Liver (tissue), 7 donors: ENCODE measurements at regions not wholly inside any gene's neighbourhood (a gene's known extent, or its start where the extent isn't known, plus 50 kb on each side); places are given as distances from the start of the nearest gene placed in this dataset.

Source experiments
- DNase-seq: peaks from one replicate; pipeline ENCODE4 v3.0.0-alpha.2; 2017; ENCODE audit warnings: low spot score
- H3K27ac ChIP-seq, 2 donors: one replicate each; pipeline ENCODE4 v1.7.0; 2013; ENCODE audit warnings: inconsistent platforms in 2 of 2, low read length in 2 of 2, control low read depth in 1 of 2, low read depth in 1 of 2, mild to moderate bottlenecking in 1 of 2
- H3K27me3 ChIP-seq, 4 donors: one replicate each; pipeline versions ENCODE4 v1.6.1 to v1.7.0; 2013; ENCODE audit warnings: low read length in 3 of 4, inconsistent platforms in 1 of 4, mild to moderate bottlenecking in 1 of 4, moderate library complexity in 1 of 4; ENCODE audit not compliant: control insufficient read depth in 4 of 4, insufficient read depth in 4 of 4
- H3K36me3 ChIP-seq, 4 donors: one replicate each; pipeline versions ENCODE4 v1.6.1 to v1.7.0; 2013; ENCODE audit warnings: low read length in 3 of 4, mild to moderate bottlenecking in 3 of 4, low read depth in 1 of 4, moderate library complexity in 1 of 4; ENCODE audit not compliant: control insufficient read depth in 4 of 4, insufficient read depth in 3 of 4
- H3K4me1 ChIP-seq, 4 donors: one replicate each; pipeline versions ENCODE4 v1.6.1 to v1.7.0; 2013; ENCODE audit warnings: low read length in 3 of 4, mild to moderate bottlenecking in 3 of 4, moderate library complexity in 1 of 4; ENCODE audit not compliant: control insufficient read depth in 4 of 4, insufficient read depth in 4 of 4
- H3K4me3 ChIP-seq, 3 donors: one replicate each; pipeline versions ENCODE4 v1.6.1 to v1.7.0; 2013; ENCODE audit warnings: low read length in 3 of 3, control low read depth in 1 of 3, low read depth in 1 of 3, mild to moderate bottlenecking in 1 of 3
- H3K9ac ChIP-seq, 2 donors: one replicate each; pipeline ENCODE4 v1.7.0; 2013; ENCODE audit warnings: low read length in 2 of 2, mild to moderate bottlenecking in 2 of 2, moderate library complexity in 2 of 2, control low read depth in 1 of 2, low read depth in 1 of 2
- H3K9me3 ChIP-seq, 4 donors: one replicate each; pipeline versions ENCODE4 v1.6.1 to v1.7.0; 2013; ENCODE audit warnings: low read length in 3 of 4; ENCODE audit not compliant: control insufficient read depth in 4 of 4
- FOXA1 ChIP-seq: IDR thresholded peaks from 2 replicates; pipeline ENCODE4 v1.6.1; 2016; ENCODE audit warnings: antibody characterized with exemption
- FOXA2 ChIP-seq: IDR thresholded peaks from 2 replicates; pipeline ENCODE4 v1.6.1; 2016; ENCODE audit warnings: antibody characterized with exemption
- HNF4G ChIP-seq: IDR thresholded peaks from 2 replicates; pipeline ENCODE4 v1.6.1; 2016; ENCODE audit warnings: antibody characterized with exemption
- JUND ChIP-seq, 2 donors: IDR thresholded peaks; 2 replicates each; pipeline ENCODE4 v1.6.1; 2016; ENCODE audit warnings: antibody characterized with exemption in 2 of 2
- MAX ChIP-seq: IDR thresholded peaks from 2 replicates; pipeline ENCODE4 v1.6.1; 2016; ENCODE audit warnings: antibody characterized with exemption
- NR2F2 ChIP-seq: IDR thresholded peaks from 2 replicates; pipeline ENCODE4 v1.6.1; 2016; ENCODE audit warnings: antibody characterized with exemption
- RXRA ChIP-seq, 2 donors: IDR thresholded peaks; 2 replicates each; pipeline ENCODE4 v1.6.1; 2017 to 2018; ENCODE audit warnings: antibody characterized with exemption in 2 of 2, mild to moderate bottlenecking in 1 of 2
- TAF1 ChIP-seq: conservative IDR thresholded peaks from 2 replicates; pipeline ENCODE4 v1.6.1; 2016; ENCODE audit warnings: antibody characterized with exemption, mild to moderate bottlenecking
- WGBS: extraction: QIAGEN DNeasy Blood & Tissue Kit; methylation state at CpG from one replicate; pipeline ENCODE4 v1.1.7; 2013; 5-methylcytosine and 5-hydroxymethylcytosine counted together
- TF ChIP-seq, protein P1 (sequence below): IDR thresholded peaks from 2 replicates; pipeline ENCODE4 v1.6.1; 2016; ENCODE audit warnings: antibody characterized with exemption
- TF ChIP-seq, protein P2 (sequence below): IDR thresholded peaks from 2 replicates; pipeline ENCODE4 v1.6.1; 2016; ENCODE audit warnings: antibody characterized with exemption, mild to moderate bottlenecking
- TF ChIP-seq, protein P3 (sequence below): IDR thresholded peaks from 2 replicates; pipeline ENCODE4 v1.6.1; 2016; ENCODE audit warnings: antibody characterized with exemption
- donor health status: healthy.
- donor health status: healthy.
- donor health status: healthy.
- donor health status: healthy.

DNA sequence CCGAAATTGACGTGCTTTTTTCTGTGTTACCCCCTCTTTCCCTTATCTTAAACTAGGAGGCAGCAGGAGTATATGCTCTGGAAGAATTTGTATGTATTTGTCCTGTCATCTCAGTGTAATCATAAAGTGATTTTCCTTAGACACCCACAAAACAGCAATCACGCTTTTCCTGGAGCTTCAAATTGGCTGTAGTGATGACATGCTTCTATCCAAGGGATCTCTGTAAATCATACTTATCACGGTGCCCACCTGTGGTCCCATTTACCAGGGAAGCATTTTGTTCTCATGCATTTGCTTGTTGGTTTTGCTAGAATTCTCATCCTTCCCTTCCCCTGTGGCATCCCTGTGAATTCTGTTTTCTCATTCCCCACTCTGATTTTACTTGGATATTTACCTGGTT, 220.8 kb upstream of the THUMPD2 start:
- no peaks in the 10 kb centered on the region for H3K36me3 ChIP-seq
- peaks cover 0 to 3% (median 0%) of the 10 kb centered on the region in 4 donors for H3K27me3 ChIP-seq
- TF ChIP-seq, protein P1, sequence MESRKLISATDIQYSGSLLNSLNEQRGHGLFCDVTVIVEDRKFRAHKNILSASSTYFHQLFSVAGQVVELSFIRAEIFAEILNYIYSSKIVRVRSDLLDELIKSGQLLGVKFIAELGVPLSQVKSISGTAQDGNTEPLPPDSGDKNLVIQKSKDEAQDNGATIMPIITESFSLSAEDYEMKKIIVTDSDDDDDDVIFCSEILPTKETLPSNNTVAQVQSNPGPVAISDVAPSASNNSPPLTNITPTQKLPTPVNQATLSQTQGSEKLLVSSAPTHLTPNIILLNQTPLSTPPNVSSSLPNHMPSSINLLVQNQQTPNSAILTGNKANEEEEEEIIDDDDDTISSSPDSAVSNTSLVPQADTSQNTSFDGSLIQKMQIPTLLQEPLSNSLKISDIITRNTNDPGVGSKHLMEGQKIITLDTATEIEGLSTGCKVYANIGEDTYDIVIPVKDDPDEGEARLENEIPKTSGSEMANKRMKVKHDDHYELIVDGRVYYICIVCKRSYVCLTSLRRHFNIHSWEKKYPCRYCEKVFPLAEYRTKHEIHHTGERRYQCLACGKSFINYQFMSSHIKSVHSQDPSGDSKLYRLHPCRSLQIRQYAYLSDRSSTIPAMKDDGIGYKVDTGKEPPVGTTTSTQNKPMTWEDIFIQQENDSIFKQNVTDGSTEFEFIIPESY = no peak
- DNase-seq = no peak
- H3K4me3 ChIP-seq = no peak overlapping the region
- no peak overlapping the region for H3K9ac ChIP-seq
- H3K4me1 ChIP-seq = no peaks in the 10 kb centered on the region
- WGBS = 75% methylated on average over 4 of the region's 4 CpGs
- H3K9me3 ChIP-seq = no peaks in the 10 kb centered on the region
- H3K27ac ChIP-seq = no peak overlapping the region

DNA sequence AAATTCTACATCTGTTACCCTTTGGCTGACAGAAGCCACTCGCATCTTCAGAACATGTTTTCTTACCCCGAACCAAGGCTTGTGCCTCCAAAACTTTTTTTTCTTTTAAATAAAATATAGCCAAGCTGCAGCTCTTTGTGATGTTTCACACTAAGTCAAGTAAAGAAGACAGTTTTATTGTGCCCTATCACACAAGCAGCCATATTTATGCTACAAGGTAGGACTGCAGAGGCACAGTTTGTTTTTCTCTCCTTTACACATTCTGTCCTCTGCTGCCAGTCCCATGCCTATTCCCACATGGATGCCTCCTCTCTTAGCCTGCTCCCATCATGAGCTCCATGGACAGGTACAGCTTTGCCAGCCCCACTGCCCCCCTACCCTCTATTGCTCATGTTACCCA, 219.6 kb upstream of the THUMPD2 start:
- Histone ChIP-seq H3K9me3 (no peaks in the 10 kb centered on the region), H3K27me3 (peaks cover 0 to 3% (median 0%) of the 10 kb centered on the region in 4 donors), H3K27ac (no peak overlapping the region), H3K9ac (no peak overlapping the region), H3K4me1 (no peaks in the 10 kb centered on the region), H3K36me3 (no peaks in the 10 kb centered on the region), H3K4me3 (no peak overlapping the region)
- DNase-seq = no peak
- TF ChIP-seq, protein P2, sequence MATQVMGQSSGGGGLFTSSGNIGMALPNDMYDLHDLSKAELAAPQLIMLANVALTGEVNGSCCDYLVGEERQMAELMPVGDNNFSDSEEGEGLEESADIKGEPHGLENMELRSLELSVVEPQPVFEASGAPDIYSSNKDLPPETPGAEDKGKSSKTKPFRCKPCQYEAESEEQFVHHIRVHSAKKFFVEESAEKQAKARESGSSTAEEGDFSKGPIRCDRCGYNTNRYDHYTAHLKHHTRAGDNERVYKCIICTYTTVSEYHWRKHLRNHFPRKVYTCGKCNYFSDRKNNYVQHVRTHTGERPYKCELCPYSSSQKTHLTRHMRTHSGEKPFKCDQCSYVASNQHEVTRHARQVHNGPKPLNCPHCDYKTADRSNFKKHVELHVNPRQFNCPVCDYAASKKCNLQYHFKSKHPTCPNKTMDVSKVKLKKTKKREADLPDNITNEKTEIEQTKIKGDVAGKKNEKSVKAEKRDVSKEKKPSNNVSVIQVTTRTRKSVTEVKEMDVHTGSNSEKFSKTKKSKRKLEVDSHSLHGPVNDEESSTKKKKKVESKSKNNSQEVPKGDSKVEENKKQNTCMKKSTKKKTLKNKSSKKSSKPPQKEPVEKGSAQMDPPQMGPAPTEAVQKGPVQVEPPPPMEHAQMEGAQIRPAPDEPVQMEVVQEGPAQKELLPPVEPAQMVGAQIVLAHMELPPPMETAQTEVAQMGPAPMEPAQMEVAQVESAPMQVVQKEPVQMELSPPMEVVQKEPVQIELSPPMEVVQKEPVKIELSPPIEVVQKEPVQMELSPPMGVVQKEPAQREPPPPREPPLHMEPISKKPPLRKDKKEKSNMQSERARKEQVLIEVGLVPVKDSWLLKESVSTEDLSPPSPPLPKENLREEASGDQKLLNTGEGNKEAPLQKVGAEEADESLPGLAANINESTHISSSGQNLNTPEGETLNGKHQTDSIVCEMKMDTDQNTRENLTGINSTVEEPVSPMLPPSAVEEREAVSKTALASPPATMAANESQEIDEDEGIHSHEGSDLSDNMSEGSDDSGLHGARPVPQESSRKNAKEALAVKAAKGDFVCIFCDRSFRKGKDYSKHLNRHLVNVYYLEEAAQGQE = no peak
- TF ChIP-seq RXRA (IDR thresholded peaks at IDR 0.05) (no peak), HNF4G (no peak), TAF1 (no peak), FOXA1 (no peak), JUND (IDR thresholded peaks at IDR 0.05) (no peak), FOXA2 (no peak), NR2F2 (no peak), MAX (no peak)
- TF ChIP-seq, protein P3, sequence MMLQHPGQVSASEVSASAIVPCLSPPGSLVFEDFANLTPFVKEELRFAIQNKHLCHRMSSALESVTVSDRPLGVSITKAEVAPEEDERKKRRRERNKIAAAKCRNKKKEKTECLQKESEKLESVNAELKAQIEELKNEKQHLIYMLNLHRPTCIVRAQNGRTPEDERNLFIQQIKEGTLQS = no peak
- TF ChIP-seq, protein P1 = no peak
- 80% methylated on average over 2 of the region's 2 CpGs for WGBS
